Caco-2 (cell line): ENCODE measurements at regions not wholly inside any gene's neighbourhood (a gene's known extent, or its start where the extent isn't known, plus 50 kb on each side); places are given as distances from the start of the nearest gene placed in this dataset.

Source experiments
- BruUV-seq: library from RNA; stranded (reverse); fragments of 400-500 nt; replicated peaks from 2 replicates; lab custom pipeline; 2021; lab: Mats Ljungman, UMichigan
- CTCF ChIA-PET: fragments of 300-600 bp; sonication (Branson Sonifier 250); formaldehyde crosslinking; loops from one replicate; lab custom pipeline; 2022; ENCODE audit warnings: antibody characterized with exemption; lab: Charles Lee
- POLR2A ChIA-PET: fragments of 300-600 bp; sonication (Branson Sonifier 250); formaldehyde crosslinking; loops from one replicate; lab custom pipeline; 2022; ENCODE audit warnings: antibody characterized with exemption; lab: Charles Lee
- DNase-seq, 2 experiments: peaks; one replicate each; pipeline versions ENCODE4 v3.0.0 to v3.0.0-alpha.2; 2020 to 2022
- H3K27me3 ChIP-seq: replicated peaks from 2 replicates; pipeline ENCODE4 v1.6.0; 2011; ENCODE audit warnings: low read length; ENCODE audit not compliant: control insufficient read depth, insufficient read depth
- H3K36me3 ChIP-seq: 2 replicates; pipeline ENCODE4 v1.5.1; 2011; ENCODE audit warnings: low read length; ENCODE audit not compliant: control insufficient read depth, insufficient read depth
- H3K4me1 ChIP-seq: fragments of 250-450 bp; sonication (Bioruptor Pico); 2 replicates; pipeline ENCODE4 v1.5.1; 2020; ENCODE audit warnings: mild to moderate bottlenecking
- H3K4me3 ChIP-seq: 2 replicates; pipeline ENCODE4 v1.5.1; 2011; ENCODE audit warnings: low read depth, mild to moderate bottlenecking, control low read depth, low read length
- H3K9me3 ChIP-seq: fragments of 250-450 bp; sonication (Bioruptor Pico); 2 replicates; pipeline ENCODE4 v1.5.1; 2020; ENCODE audit warnings: mild to moderate bottlenecking, moderate library complexity
- H3K27ac Mint-ChIP-seq: one replicate; pipeline ENCODE4 v1.8.0; 2022; ENCODE audit warnings: mixed read lengths; ENCODE audit not compliant: unreplicated experiment
- H3K27me3 Mint-ChIP-seq: one replicate; pipeline ENCODE4 v1.8.0; 2022; ENCODE audit warnings: mixed read lengths; ENCODE audit not compliant: insufficient read depth, unreplicated experiment
- H3K36me3 Mint-ChIP-seq: one replicate; pipeline ENCODE4 v1.8.0; 2022; ENCODE audit warnings: mild to moderate bottlenecking, mixed read lengths; ENCODE audit not compliant: insufficient read depth, unreplicated experiment
- H3K4me1 Mint-ChIP-seq: one replicate; pipeline ENCODE4 v1.8.0; 2022; ENCODE audit warnings: low read depth, mixed read lengths; ENCODE audit not compliant: unreplicated experiment
- H3K4me3 Mint-ChIP-seq: one replicate; pipeline ENCODE4 v1.8.0; 2022; ENCODE audit warnings: mild to moderate bottlenecking, moderate library complexity, mixed read lengths; ENCODE audit not compliant: unreplicated experiment
- H3K9me3 Mint-ChIP-seq: one replicate; pipeline ENCODE4 v1.8.0; 2022; ENCODE audit warnings: mixed read lengths; ENCODE audit not compliant: unreplicated experiment
- intact Hi-C: fragments of 100-400 bp; cut with micrococcal nuclease; formaldehyde crosslinking; loops from one replicate; pipeline ENCODE4 v1.10.0; 2022; ENCODE audit not compliant: unreplicated experiment
- TF ChIP-seq, protein P1 (sequence below), 2 experiments: fragments of 200-600 bp in 1 of 2; IDR thresholded peaks; 1 replicate in 1 of 2; 2 replicates in 1 of 2; pipeline versions ENCODE4 v1.5.1 to v1.8.0; 2011 to 2022; ENCODE audit warnings: antibody characterized with exemption in 1 of 2, control low read depth in 1 of 2, inconsistent platforms in 1 of 2, low read depth in 1 of 2, low read length in 1 of 2, mild to moderate bottlenecking in 1 of 2, moderate library complexity in 1 of 2; ENCODE audit not compliant: insufficient read depth in 1 of 2, severe bottlenecking in 1 of 2, unreplicated experiment in 1 of 2

DNA sequence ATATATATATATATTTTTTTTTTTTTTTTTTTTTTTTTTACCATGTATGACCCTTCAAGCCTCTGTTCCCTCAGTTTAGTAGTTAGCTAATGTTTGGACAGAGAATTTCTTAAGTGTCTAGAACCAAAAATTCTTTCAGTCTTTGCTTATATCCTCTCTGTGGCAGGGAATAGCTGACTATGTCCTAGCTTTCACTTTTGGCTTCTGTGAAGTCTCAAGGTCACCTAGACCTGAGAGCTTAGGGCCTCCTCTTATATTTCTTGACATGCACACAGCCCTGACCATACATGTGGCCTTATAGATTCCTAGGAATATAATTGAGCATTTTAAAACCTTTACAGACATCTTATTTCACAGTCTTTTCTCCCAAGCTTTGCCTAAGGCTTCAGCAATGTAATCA lies 930.8 kb upstream of the CDH9 start:
- intact Hi-C loops, result no loop called here
- H3K27ac Mint-ChIP-seq, result no peak overlapping the region
- no peaks in the 10 kb centered on the region for H3K27me3 Mint-ChIP-seq
- H3K36me3 Mint-ChIP-seq, result no peaks in the 10 kb centered on the region
- Histone ChIP-seq H3K9me3 (0 out of 2 replicates have a peak, but pooled peaks cover 4% of the 10 kb centered on the region), H3K4me1 (no peaks in the 10 kb centered on the region), H3K4me3 (no peak overlapping the region), H3K27me3 (no peaks in the 10 kb centered on the region), H3K36me3 (no peaks in the 10 kb centered on the region)
- no peaks in the 10 kb centered on the region for H3K9me3 Mint-ChIP-seq
- TF ChIP-seq, protein P1, sequence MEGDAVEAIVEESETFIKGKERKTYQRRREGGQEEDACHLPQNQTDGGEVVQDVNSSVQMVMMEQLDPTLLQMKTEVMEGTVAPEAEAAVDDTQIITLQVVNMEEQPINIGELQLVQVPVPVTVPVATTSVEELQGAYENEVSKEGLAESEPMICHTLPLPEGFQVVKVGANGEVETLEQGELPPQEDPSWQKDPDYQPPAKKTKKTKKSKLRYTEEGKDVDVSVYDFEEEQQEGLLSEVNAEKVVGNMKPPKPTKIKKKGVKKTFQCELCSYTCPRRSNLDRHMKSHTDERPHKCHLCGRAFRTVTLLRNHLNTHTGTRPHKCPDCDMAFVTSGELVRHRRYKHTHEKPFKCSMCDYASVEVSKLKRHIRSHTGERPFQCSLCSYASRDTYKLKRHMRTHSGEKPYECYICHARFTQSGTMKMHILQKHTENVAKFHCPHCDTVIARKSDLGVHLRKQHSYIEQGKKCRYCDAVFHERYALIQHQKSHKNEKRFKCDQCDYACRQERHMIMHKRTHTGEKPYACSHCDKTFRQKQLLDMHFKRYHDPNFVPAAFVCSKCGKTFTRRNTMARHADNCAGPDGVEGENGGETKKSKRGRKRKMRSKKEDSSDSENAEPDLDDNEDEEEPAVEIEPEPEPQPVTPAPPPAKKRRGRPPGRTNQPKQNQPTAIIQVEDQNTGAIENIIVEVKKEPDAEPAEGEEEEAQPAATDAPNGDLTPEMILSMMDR (IDR thresholded peaks at IDR 0.05; ENCODE audit: insufficient read depth in 1 of 2, low read depth in 1 of 2, low read length in 1 of 2, severe bottlenecking in 1 of 2, unreplicated experiment in 1 of 2), result no peak
- no TSS peak for BruUV-seq
- no peaks in the 10 kb centered on the region for H3K4me1 Mint-ChIP-seq
- ChIA-PET CTCF (no interaction called here), POLR2A (no interaction called here)
- no peak overlapping the region for H3K4me3 Mint-ChIP-seq
- DNase-seq, result no peak

DNA sequence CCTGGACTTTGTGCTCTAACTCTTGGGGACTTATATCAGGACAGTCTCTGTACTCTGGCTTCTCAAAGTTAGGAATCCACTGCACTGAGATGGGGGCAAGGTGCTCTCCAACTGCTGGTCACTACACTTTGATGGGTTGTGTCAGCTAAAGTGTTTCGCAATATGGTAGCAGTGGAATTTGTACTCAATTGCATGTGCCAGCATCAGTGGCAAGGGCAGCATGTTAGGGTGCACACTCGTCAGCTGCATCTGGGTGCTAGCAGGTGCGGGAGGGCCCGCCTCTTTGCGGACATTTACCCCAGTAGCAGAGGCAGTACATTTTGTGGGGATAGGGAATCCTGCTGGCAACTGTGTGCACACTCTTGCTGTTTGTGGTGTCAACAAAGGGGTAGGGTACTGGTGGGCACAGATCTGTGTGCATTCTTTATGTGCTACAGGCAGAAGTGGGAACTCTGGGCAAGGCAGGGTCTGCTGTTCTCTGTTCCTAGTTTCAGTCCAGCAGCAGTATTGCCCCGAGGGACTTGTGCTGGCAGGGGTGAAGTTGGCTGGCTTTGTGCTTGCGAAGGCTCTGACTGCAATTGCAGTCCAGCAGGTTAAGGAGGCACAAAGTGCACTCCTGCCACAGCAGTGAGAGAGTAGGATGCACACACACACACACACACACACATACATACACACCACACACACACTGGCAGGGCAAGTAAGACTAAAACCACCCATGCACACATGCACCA lies 924.8 kb upstream of the CDH9 start:
- Mint-ChIP-seq H3K27me3 (no peaks in the 10 kb centered on the region), H3K4me1 (no peaks in the 10 kb centered on the region), H3K4me3 (no peak overlapping the region), H3K27ac (no peak overlapping the region), H3K36me3 (no peaks in the 10 kb centered on the region), H3K9me3 (peaks cover 31% of the 10 kb centered on the region)
- ChIA-PET CTCF (no interaction called here), POLR2A (no interaction called here)
- DNase-seq, result no peak
- Histone ChIP-seq H3K9me3 (peaks cover 4% of the 10 kb centered on the region; the same call in 1 of the 2 replicates), H3K4me1 (no peaks in the 10 kb centered on the region), H3K4me3 (no peak overlapping the region), H3K27me3 (no peaks in the 10 kb centered on the region), H3K36me3 (no peaks in the 10 kb centered on the region)
- intact Hi-C loops, result no loop called here
- TF ChIP-seq, protein P1 (IDR thresholded peaks at IDR 0.05; ENCODE audit: insufficient read depth in 1 of 2, low read depth in 1 of 2, low read length in 1 of 2, severe bottlenecking in 1 of 2, unreplicated experiment in 1 of 2), result no peak
- BruUV-seq, result no TSS peak

DNA sequence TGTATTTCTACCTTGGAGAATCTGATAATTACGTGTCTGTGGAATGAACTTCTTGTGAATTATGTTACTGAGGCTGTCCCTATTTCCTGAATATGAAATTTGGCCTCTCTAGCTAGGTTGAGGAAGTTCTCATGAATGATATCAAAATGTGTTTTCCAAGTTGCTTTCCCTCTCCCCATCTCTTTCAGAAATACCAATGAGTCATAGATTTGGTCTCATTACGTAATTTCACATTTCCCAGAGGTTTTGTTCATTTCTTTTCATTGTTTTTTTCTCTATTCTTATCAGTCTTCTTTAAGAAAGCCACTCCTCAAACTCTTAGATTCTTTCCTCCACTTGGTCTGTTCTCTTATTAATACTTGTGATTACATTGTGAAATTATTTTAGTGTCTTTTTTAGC lies 923.8 kb upstream of the CDH9 start:
- H3K27me3 Mint-ChIP-seq, result no peaks in the 10 kb centered on the region
- Histone ChIP-seq H3K36me3 (no peaks in the 10 kb centered on the region), H3K9me3 (peaks cover 4% of the 10 kb centered on the region; the same call in 1 of the 2 replicates), H3K4me1 (no peaks in the 10 kb centered on the region), H3K27me3 (no peaks in the 10 kb centered on the region), H3K4me3 (no peak overlapping the region)
- H3K27ac Mint-ChIP-seq, result no peak overlapping the region
- H3K36me3 Mint-ChIP-seq, result no peaks in the 10 kb centered on the region
- no peak overlapping the region for H3K4me3 Mint-ChIP-seq
- DNase-seq, result no peak
- POLR2A ChIA-PET, result no interaction called here
- no TSS peak for BruUV-seq
- intact Hi-C loops, result no loop called here
- CTCF ChIA-PET, result no interaction called here
- H3K4me1 Mint-ChIP-seq, result no peaks in the 10 kb centered on the region
- TF ChIP-seq, protein P1 (IDR thresholded peaks at IDR 0.05; ENCODE audit: insufficient read depth in 1 of 2, low read depth in 1 of 2, low read length in 1 of 2, severe bottlenecking in 1 of 2, unreplicated experiment in 1 of 2), result no peak
- H3K9me3 Mint-ChIP-seq, result peaks cover 31% of the 10 kb centered on the region
